GM18867 (cell line): ENCODE measurements at regions not wholly inside any gene's neighbourhood (a gene's known extent, or its start where the extent isn't known, plus 50 kb on each side); places are given as distances from the start of the nearest gene placed in this dataset.
"Not testable (repeated sequence)": the region's sequence is repeated elsewhere in the genome, so short reads cannot be mapped to it uniquely, and the experiment has no call there.

ENCODE experiments used
- ATAC-seq: cut with Tn5 transposase; IDR thresholded peaks from one replicate; pipeline ENCODE4 v1.9.1; 2021; ENCODE audit warnings: mild to moderate bottlenecking, moderate library complexity; ENCODE audit not compliant: unreplicated experiment

- peak; percentile 42 for ATAC-seq
These were observed 1588.1 kb upstream of the B3GALT2 start for GRCh38 chr1:194774535-194774934.

GRCh38 chr1:194755241-194755994, 1569.0 kb upstream of the B3GALT2 start:
- no peak for ATAC-seq

- ATAC-seq, result not testable (repeated sequence)
These were observed 1552.4 kb upstream of the B3GALT2 start for GRCh38 chr1:194738843-194739242.

GRCh38 chr1:194734970-194735369, 1548.6 kb upstream of the B3GALT2 start:
- ATAC-seq, result no peak

- no peak for ATAC-seq
These were observed 1544.6 kb upstream of the B3GALT2 start for GRCh38 chr1:194731025-194731424.

GRCh38 chr1:194730304-194730703, 1543.9 kb upstream of the B3GALT2 start:
- ATAC-seq, result no peak

GRCh38 chr1:194723067-194723466, 1536.7 kb upstream of the B3GALT2 start:
- no peak for ATAC-seq

GRCh38 chr1:194717941-194718340, 1531.5 kb upstream of the B3GALT2 start:
- ATAC-seq, result no peak

- ATAC-seq, result no peak
These were observed 1530.9 kb upstream of the B3GALT2 start for GRCh38 chr1:194717334-194717733.

- no peak for ATAC-seq
These were observed 1524.3 kb upstream of the B3GALT2 start for GRCh38 chr1:194710671-194711070.

- ATAC-seq, result no peak
These were observed 1523.0 kb upstream of the B3GALT2 start for GRCh38 chr1:194709439-194709838.

GRCh38 chr1:194707074-194707473, 1520.7 kb upstream of the B3GALT2 start:
- no peak for ATAC-seq

- peak; percentile 86 for ATAC-seq
These were observed 1518.9 kb upstream of the B3GALT2 start for GRCh38 chr1:194705123-194705854.

- ATAC-seq, result no peak
These were observed 1512.5 kb upstream of the B3GALT2 start for GRCh38 chr1:194698908-194699318.

GRCh38 chr1:194693244-194693643, 1506.8 kb upstream of the B3GALT2 start:
- no peak for ATAC-seq

GRCh38 chr1:194684636-194685035, 1498.2 kb upstream of the B3GALT2 start:
- ATAC-seq, result no peak

GRCh38 chr1:194658090-194658439, 1471.7 kb upstream of the B3GALT2 start:
- ATAC-seq, result no peak

- no peak for ATAC-seq
These were observed 1468.5 kb upstream of the B3GALT2 start for GRCh38 chr1:194654956-194655355.

- no peak for ATAC-seq
These were observed 1467.0 kb upstream of the B3GALT2 start for GRCh38 chr1:194653385-194653784.

GRCh38 chr1:194647118-194647517, 1460.7 kb upstream of the B3GALT2 start:
- ATAC-seq, result no peak

- no peak for ATAC-seq
These were observed 1458.1 kb upstream of the B3GALT2 start for GRCh38 chr1:194644528-194644927.

- ATAC-seq, result no peak
These were observed 1453.9 kb upstream of the B3GALT2 start for GRCh38 chr1:194640322-194640721.
